Upper lobe of left lung (tissue), 4 donors: ENCODE measurements at regions not wholly inside any gene's neighbourhood (a gene's known extent, or its start where the extent isn't known, plus 50 kb on each side); places are given as distances from the start of the nearest gene placed in this dataset.

Source experiments
- EP300 ChIP-seq, 4 donors: sonication (generic); formaldehyde crosslinking; IDR thresholded peaks; one replicate each; pipeline ENCODE4 v1.5.1; 2017; ENCODE audit warnings: antibody characterized with exemption in 4 of 4, control low read depth in 2 of 4
- POLR2A ChIP-seq, 4 donors: fragments of 450-650 bp; IDR thresholded peaks; one replicate each; pipeline ENCODE4 v1.5.1; 2016 to 2017; ENCODE audit warnings: antibody characterized with exemption in 4 of 4, mild to moderate bottlenecking in 2 of 4
- POLR2AphosphoS5 ChIP-seq, 2 donors: sonication (generic); formaldehyde crosslinking; IDR thresholded peaks; one replicate each; pipeline ENCODE4 v1.5.1; 2017; ENCODE audit warnings: antibody characterized with exemption in 2 of 2

- TF ChIP-seq POLR2AphosphoS5 (IDR thresholded peaks at IDR 0.05) (no peak), POLR2A (IDR thresholded peaks at IDR 0.05) (no peak), EP300 (IDR thresholded peaks at IDR 0.05) (no peak)
Measured at GRCh38 chr11:127803755-127804154, 783.6 kb downstream of the ETS1 start.
